Liver (tissue), 8 donors: ENCODE measurements at regions not wholly inside any gene's neighbourhood (a gene's known extent, or its start where the extent isn't known, plus 50 kb on each side); places are given as distances from the start of the nearest gene placed in this dataset.

Experiments
- DNase-seq: peaks from one replicate; pipeline ENCODE4 v3.0.0-alpha.2; 2017; ENCODE audit warnings: low spot score
- H3K27ac ChIP-seq, 2 donors: one replicate each; pipeline ENCODE4 v1.7.0; 2013; ENCODE audit warnings: inconsistent platforms in 2 of 2, low read length in 2 of 2, control low read depth in 1 of 2, low read depth in 1 of 2, mild to moderate bottlenecking in 1 of 2
- H3K27me3 ChIP-seq, 4 donors: one replicate each; pipeline versions ENCODE4 v1.6.1 to v1.7.0; 2013; ENCODE audit warnings: low read length in 3 of 4, inconsistent platforms in 1 of 4, mild to moderate bottlenecking in 1 of 4, moderate library complexity in 1 of 4; ENCODE audit not compliant: control insufficient read depth in 4 of 4, insufficient read depth in 4 of 4
- H3K36me3 ChIP-seq, 4 donors: one replicate each; pipeline versions ENCODE4 v1.6.1 to v1.7.0; 2013; ENCODE audit warnings: low read length in 3 of 4, mild to moderate bottlenecking in 3 of 4, low read depth in 1 of 4, moderate library complexity in 1 of 4; ENCODE audit not compliant: control insufficient read depth in 4 of 4, insufficient read depth in 3 of 4
- H3K4me1 ChIP-seq, 4 donors: one replicate each; pipeline versions ENCODE4 v1.6.1 to v1.7.0; 2013; ENCODE audit warnings: low read length in 3 of 4, mild to moderate bottlenecking in 3 of 4, moderate library complexity in 1 of 4; ENCODE audit not compliant: control insufficient read depth in 4 of 4, insufficient read depth in 4 of 4
- H3K4me3 ChIP-seq, 3 donors: one replicate each; pipeline versions ENCODE4 v1.6.1 to v1.7.0; 2013; ENCODE audit warnings: low read length in 3 of 3, control low read depth in 1 of 3, low read depth in 1 of 3, mild to moderate bottlenecking in 1 of 3
- H3K9ac ChIP-seq, 2 donors: one replicate each; pipeline ENCODE4 v1.7.0; 2013; ENCODE audit warnings: low read length in 2 of 2, mild to moderate bottlenecking in 2 of 2, moderate library complexity in 2 of 2, control low read depth in 1 of 2, low read depth in 1 of 2
- H3K9me3 ChIP-seq, 4 donors: one replicate each; pipeline versions ENCODE4 v1.6.1 to v1.7.0; 2013; ENCODE audit warnings: low read length in 3 of 4; ENCODE audit not compliant: control insufficient read depth in 4 of 4
- CTCF ChIP-seq: fragments of 150-350 bp; IDR thresholded peaks from 2 replicates; pipeline ENCODE4 v1.5.1; 2017; ENCODE audit warnings: improper control_type of control experiment, low read depth, low read length; ENCODE audit not compliant: missing input control
- EGR1 ChIP-seq, 2 donors: IDR thresholded peaks; 2 replicates each; pipeline ENCODE4 v1.6.1; 2016 to 2018; ENCODE audit warnings: antibody characterized with exemption in 2 of 2, low read depth in 2 of 2
- FOXA1 ChIP-seq: IDR thresholded peaks from 2 replicates; pipeline ENCODE4 v1.6.1; 2016; ENCODE audit warnings: antibody characterized with exemption
- FOXA2 ChIP-seq: IDR thresholded peaks from 2 replicates; pipeline ENCODE4 v1.6.1; 2016; ENCODE audit warnings: antibody characterized with exemption
- GABPA ChIP-seq, 2 donors: IDR thresholded peaks in 1 of 2; conservative IDR thresholded peaks in 1 of 2; 2 replicates each; pipeline ENCODE4 v1.6.1; 2016; ENCODE audit warnings: antibody characterized with exemption in 2 of 2, mild to moderate bottlenecking in 1 of 2, moderate library complexity in 1 of 2
- HNF4A ChIP-seq, 2 donors: conservative IDR thresholded peaks; 2 replicates each; pipeline ENCODE4 v1.6.1; 2016; ENCODE audit warnings: antibody characterized with exemption in 2 of 2, mild to moderate bottlenecking in 2 of 2
- HNF4G ChIP-seq: IDR thresholded peaks from 2 replicates; pipeline ENCODE4 v1.6.1; 2016; ENCODE audit warnings: antibody characterized with exemption
- JUND ChIP-seq, 2 donors: IDR thresholded peaks; 2 replicates each; pipeline ENCODE4 v1.6.1; 2016; ENCODE audit warnings: antibody characterized with exemption in 2 of 2
- NR2F2 ChIP-seq: IDR thresholded peaks from 2 replicates; pipeline ENCODE4 v1.6.1; 2016; ENCODE audit warnings: antibody characterized with exemption
- RAD21 ChIP-seq, 2 donors: IDR thresholded peaks; 2 replicates each; pipeline ENCODE4 v1.6.1; 2016; ENCODE audit warnings: antibody characterized with exemption in 2 of 2, mild to moderate bottlenecking in 2 of 2
- REST ChIP-seq: IDR thresholded peaks from 2 replicates; pipeline ENCODE4 v1.6.1; 2016; ENCODE audit warnings: antibody characterized with exemption, mild to moderate bottlenecking
- RXRA ChIP-seq, 2 donors: IDR thresholded peaks; 2 replicates each; pipeline ENCODE4 v1.6.1; 2017 to 2018; ENCODE audit warnings: antibody characterized with exemption in 2 of 2, mild to moderate bottlenecking in 1 of 2
- SP1 ChIP-seq: IDR thresholded peaks from 2 replicates; pipeline ENCODE4 v1.6.1; 2018; ENCODE audit warnings: antibody characterized with exemption, mild to moderate bottlenecking
- TAF1 ChIP-seq: conservative IDR thresholded peaks from 2 replicates; pipeline ENCODE4 v1.6.1; 2016; ENCODE audit warnings: antibody characterized with exemption, mild to moderate bottlenecking
- YY1 ChIP-seq: IDR thresholded peaks from 2 replicates; pipeline ENCODE4 v1.6.1; 2016; ENCODE audit warnings: antibody characterized with exemption, mild to moderate bottlenecking
- WGBS: extraction: QIAGEN DNeasy Blood & Tissue Kit; methylation state at CpG from one replicate; pipeline ENCODE4 v1.1.7; 2013; 5-methylcytosine and 5-hydroxymethylcytosine counted together
- TF ChIP-seq, protein P1 (sequence below): IDR thresholded peaks from 2 replicates; pipeline ENCODE4 v1.6.1; 2016; ENCODE audit warnings: antibody characterized with exemption
- TF ChIP-seq, protein P2 (sequence below): IDR thresholded peaks from 2 replicates; pipeline ENCODE4 v1.6.1; 2016; ENCODE audit warnings: antibody characterized with exemption
- TF ChIP-seq, protein P3 (sequence below): IDR thresholded peaks from 2 replicates; pipeline ENCODE4 v1.6.1; 2016; ENCODE audit warnings: antibody characterized with exemption
- donor health status: healthy.
- donor health status: healthy.
- donor health status: healthy.
- donor health status: healthy.
- donor health status: healthy.

GRCh38 chr6:118386975-118387374 lies 161.1 kb upstream of the PLN start:
- TF ChIP-seq REST: no peak
- TF ChIP-seq FOXA1: no peak
- no peak for TF ChIP-seq HNF4A (conservative IDR thresholded peaks at IDR 0.05)
- TF ChIP-seq JUND (IDR thresholded peaks at IDR 0.05): no peak
- no peak for TF ChIP-seq RXRA (IDR thresholded peaks at IDR 0.05)
- no peak for TF ChIP-seq CTCF
- TF ChIP-seq YY1: no peak
- no peak for TF ChIP-seq HNF4G
- TF ChIP-seq, protein P1, sequence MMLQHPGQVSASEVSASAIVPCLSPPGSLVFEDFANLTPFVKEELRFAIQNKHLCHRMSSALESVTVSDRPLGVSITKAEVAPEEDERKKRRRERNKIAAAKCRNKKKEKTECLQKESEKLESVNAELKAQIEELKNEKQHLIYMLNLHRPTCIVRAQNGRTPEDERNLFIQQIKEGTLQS: no peak
- TF ChIP-seq, protein P2, sequence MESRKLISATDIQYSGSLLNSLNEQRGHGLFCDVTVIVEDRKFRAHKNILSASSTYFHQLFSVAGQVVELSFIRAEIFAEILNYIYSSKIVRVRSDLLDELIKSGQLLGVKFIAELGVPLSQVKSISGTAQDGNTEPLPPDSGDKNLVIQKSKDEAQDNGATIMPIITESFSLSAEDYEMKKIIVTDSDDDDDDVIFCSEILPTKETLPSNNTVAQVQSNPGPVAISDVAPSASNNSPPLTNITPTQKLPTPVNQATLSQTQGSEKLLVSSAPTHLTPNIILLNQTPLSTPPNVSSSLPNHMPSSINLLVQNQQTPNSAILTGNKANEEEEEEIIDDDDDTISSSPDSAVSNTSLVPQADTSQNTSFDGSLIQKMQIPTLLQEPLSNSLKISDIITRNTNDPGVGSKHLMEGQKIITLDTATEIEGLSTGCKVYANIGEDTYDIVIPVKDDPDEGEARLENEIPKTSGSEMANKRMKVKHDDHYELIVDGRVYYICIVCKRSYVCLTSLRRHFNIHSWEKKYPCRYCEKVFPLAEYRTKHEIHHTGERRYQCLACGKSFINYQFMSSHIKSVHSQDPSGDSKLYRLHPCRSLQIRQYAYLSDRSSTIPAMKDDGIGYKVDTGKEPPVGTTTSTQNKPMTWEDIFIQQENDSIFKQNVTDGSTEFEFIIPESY: no peak
- no peak for TF ChIP-seq GABPA (IDR thresholded peaks at IDR 0.05 in 1 of 2, conservative IDR thresholded peaks at IDR 0.05 in 1 of 2)
- no peak for TF ChIP-seq EGR1 (IDR thresholded peaks at IDR 0.05; ENCODE audit: low read depth in 2 of 2)
- TF ChIP-seq NR2F2: no peak
- TF ChIP-seq FOXA2: no peak
- no peak for TF ChIP-seq SP1
- no peak for TF ChIP-seq TAF1
- TF ChIP-seq, protein P3, sequence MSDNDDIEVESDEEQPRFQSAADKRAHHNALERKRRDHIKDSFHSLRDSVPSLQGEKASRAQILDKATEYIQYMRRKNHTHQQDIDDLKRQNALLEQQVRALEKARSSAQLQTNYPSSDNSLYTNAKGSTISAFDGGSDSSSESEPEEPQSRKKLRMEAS: no peak
- TF ChIP-seq RAD21 (IDR thresholded peaks at IDR 0.05): no peak
- H3K36me3 ChIP-seq: no peaks in the 10 kb centered on the region
- H3K9me3 ChIP-seq: no peaks in the 10 kb centered on the region
- DNase-seq: no peak
- H3K4me1 ChIP-seq: no peaks in the 10 kb centered on the region
- no peak overlapping the region for H3K27ac ChIP-seq
- no peak overlapping the region for H3K9ac ChIP-seq
- 93% methylated on average over 1 of the region's 1 CpG for WGBS
- peaks cover 0 to 2% (median 0%) of the 10 kb centered on the region in 4 donors for H3K27me3 ChIP-seq
- H3K4me3 ChIP-seq: no peak overlapping the region
